Endothelial cell of umbilical vein (primary cell): ENCODE measurements at regions not wholly inside any gene's neighbourhood (a gene's known extent, or its start where the extent isn't known, plus 50 kb on each side); places are given as distances from the start of the nearest gene placed in this dataset.

Source experiments
- BruUV-seq: library from RNA; stranded (reverse); fragments of 400-500 nt; replicated peaks from 2 replicates; lab custom pipeline; 2021; lab: Mats Ljungman, UMichigan
- CTCF ChIA-PET: fragments of 300-600, 350-600 bp; sonication (Branson Sonifier 250); formaldehyde crosslinking; loops from one replicate; lab custom pipeline; 2021; ENCODE audit warnings: antibody characterized with exemption, inconsistent platforms; lab: Charles Lee
- POLR2A ChIA-PET: fragments of 300-600, 350-600 bp; sonication (Branson Sonifier 250); formaldehyde crosslinking; loops from one replicate; lab custom pipeline; 2021; ENCODE audit warnings: antibody characterized with exemption, inconsistent platforms; lab: Charles Lee
- DNase-seq: peaks from one replicate; pipeline ENCODE4 v3.0.0-alpha.2; 2011; ENCODE audit warnings: low read depth, low spot score
- FAIRE-seq: peaks from 2 replicates; lab custom pipeline; 2011; peaks lifted over from hg19 to GRCh38; lab: Jason Lieb, UNC
- H2AFZ ChIP-seq: 2 replicates; pipeline ENCODE4 v1.6.0; 2012; ENCODE audit warnings: low read depth, low read length, control low read depth, inconsistent platforms
- H3K27ac ChIP-seq: 2 replicates; pipeline ENCODE4 v1.5.1; 2011; ENCODE audit warnings: low read depth, mild to moderate bottlenecking, control low read depth, low read length, moderate library complexity; ENCODE audit not compliant: insufficient read depth
- H3K27me3 ChIP-seq, 2 experiments: 2 replicates each; pipeline versions ENCODE4 v1.6.0 to v1.6.1; 2011; ENCODE audit warnings: low read length in 2 of 2, mixed read lengths in 1 of 2; ENCODE audit not compliant: control insufficient read depth in 2 of 2, insufficient read depth in 2 of 2
- H3K36me3 ChIP-seq, 2 experiments: 2 replicates in 1 of 2; 3 replicates in 1 of 2; pipeline ENCODE4 v1.5.1; 2011; ENCODE audit warnings: low read length in 2 of 2, mild to moderate bottlenecking in 1 of 2, moderate library complexity in 1 of 2; ENCODE audit not compliant: control insufficient read depth in 2 of 2, insufficient read depth in 2 of 2; ENCODE audit errors: extremely low read depth in 1 of 2
- H3K4me1 ChIP-seq: 3 replicates; pipeline ENCODE4 v1.5.1; 2011; ENCODE audit warnings: mild to moderate bottlenecking, low read length; ENCODE audit not compliant: control insufficient read depth, insufficient read depth; ENCODE audit errors: extremely low read depth
- H3K4me2 ChIP-seq: 2 replicates; pipeline ENCODE4 v1.6.1; 2011; ENCODE audit warnings: low read length, control low read depth, mixed read lengths; ENCODE audit not compliant: insufficient read depth
- H3K4me3 ChIP-seq, 3 experiments: fragments of 200-600 bp in 1 of 3; sonication (generic), shearing (Covaris generic) in 1 of 3; replicated peaks in 1 of 3; 2 replicates each; pipeline ENCODE4 v1.5.1; 2011 to 2016; ENCODE audit warnings: control low read depth in 3 of 3, low read length in 3 of 3, mild to moderate bottlenecking in 2 of 3, inconsistent platforms in 1 of 3, low read depth in 1 of 3, moderate library complexity in 1 of 3; ENCODE audit not compliant: insufficient read depth in 1 of 3
- H3K79me2 ChIP-seq: 2 replicates; pipeline ENCODE4 v1.6.0; 2012; ENCODE audit warnings: low read length, inconsistent platforms; ENCODE audit not compliant: control insufficient read depth, insufficient read depth
- H3K9ac ChIP-seq: replicated peaks from 2 replicates; pipeline ENCODE3; 2011; ENCODE audit warnings: low read length, control low read depth; ENCODE audit not compliant: insufficient read depth; ENCODE audit errors: extremely low read depth
- H3K9me1 ChIP-seq: replicated peaks from 3 replicates; pipeline ENCODE4 v1.6.0; 2011; ENCODE audit warnings: mild to moderate bottlenecking, low read length; ENCODE audit not compliant: control insufficient read depth, insufficient read depth; ENCODE audit errors: extremely low read depth
- H3K9me3 ChIP-seq: replicated peaks from 2 replicates; pipeline ENCODE4 v1.5.1; 2012; ENCODE audit warnings: low read length, inconsistent platforms; ENCODE audit not compliant: control insufficient read depth, insufficient read depth
- H4K20me1 ChIP-seq: replicated peaks from 2 replicates; pipeline ENCODE3; 2011; ENCODE audit warnings: mild to moderate bottlenecking, low read length; ENCODE audit not compliant: control insufficient read depth, insufficient read depth; ENCODE audit errors: extremely low read depth
- CTCF ChIP-seq, 2 donors: IDR thresholded peaks; 1 replicate in 1 of 2; 2 replicates in 1 of 2; pipeline ENCODE4 v1.5.1; 2011; ENCODE audit warnings: low read length in 2 of 2, mild to moderate bottlenecking in 2 of 2, moderate library complexity in 2 of 2, control low read depth in 1 of 2, inconsistent platforms in 1 of 2, low read depth in 1 of 2; ENCODE audit not compliant: insufficient read depth in 1 of 2; ENCODE audit errors: extremely low read depth in 1 of 2
- EZH2 ChIP-seq: IDR thresholded peaks from 2 replicates; pipeline ENCODE4 v1.6.1; 2012; ENCODE audit warnings: borderline replicate concordance, low read depth, mild to moderate bottlenecking, moderate library complexity, low read length, inconsistent platforms; ENCODE audit not compliant: severe bottlenecking
- FOS ChIP-seq: IDR thresholded peaks from 2 replicates; pipeline ENCODE4 v1.6.1; 2011; ENCODE audit warnings: mild to moderate bottlenecking, low read length, moderate library complexity, borderline replicate concordance; ENCODE audit not compliant: insufficient read depth
- GATA2 ChIP-seq: IDR thresholded peaks from 2 replicates; pipeline ENCODE4 v1.7.0; 2011; ENCODE audit warnings: low read depth, mild to moderate bottlenecking, moderate library complexity, mixed read lengths, low read length; ENCODE audit not compliant: insufficient read length, insufficient read depth
- JUN ChIP-seq: IDR thresholded peaks from 2 replicates; pipeline ENCODE4 v1.6.1; 2011; ENCODE audit warnings: borderline replicate concordance, low read depth; ENCODE audit not compliant: insufficient read length, insufficient read depth
- MAX ChIP-seq: IDR thresholded peaks from 2 replicates; pipeline ENCODE4 v1.6.1; 2011; ENCODE audit not compliant: insufficient read depth, insufficient read length
- MYC ChIP-seq: IDR thresholded peaks from one replicate; pipeline ENCODE4 v1.6.1; 2011; ENCODE audit warnings: mild to moderate bottlenecking, low read depth, low read length
- POLR2A ChIP-seq: IDR thresholded peaks from 2 replicates; pipeline ENCODE4 v1.6.1; 2012; ENCODE audit warnings: low read depth, mild to moderate bottlenecking, control low read depth, low read length
- POLR2AphosphoS5 ChIP-seq: IDR thresholded peaks from 2 replicates; pipeline ENCODE4 v1.6.1; 2012; ENCODE audit warnings: low read depth, mild to moderate bottlenecking, control low read depth, low read length, moderate library complexity; ENCODE audit not compliant: insufficient read depth
- dilution Hi-C: fragments of 300-500 bp; cut with MboI; formaldehyde crosslinking; loops from one replicate; pipeline ENCODE4 v1.15.0; 2019; ENCODE audit warnings: low sequenced_read_pairs; ENCODE audit not compliant: extremely low pct_ligation_motif_present
- intact Hi-C: fragments of 100-400 bp; cut with micrococcal nuclease; formaldehyde crosslinking; loops from one replicate; pipeline ENCODE4 v1.10.0; 2022

GRCh38 chr1:68785328-68785727 lies 288.4 kb upstream of the DEPDC1 start:
- Histone ChIP-seq H2AFZ (no peak overlapping the region), H3K9ac (no peak overlapping the region), H3K4me2 (no peak overlapping the region), H3K27me3 (no peaks in the 10 kb centered on the region), H3K9me3 (no peaks in the 10 kb centered on the region), H3K79me2 (no peaks in the 10 kb centered on the region), H3K9me1 (no peaks in the 10 kb centered on the region), H3K4me3 (no peak overlapping the region), H4K20me1 (no peaks in the 10 kb centered on the region), H3K27ac (no peak overlapping the region), H3K4me1 (no peaks in the 10 kb centered on the region), H3K36me3 (no peaks in the 10 kb centered on the region)
- dilution Hi-C loops = no loop called here
- FAIRE-seq (no peak), DNase-seq (no peak)
- no TSS peak for BruUV-seq
- intact Hi-C loops = no loop called here
- no peak for TF ChIP-seq FOS
- no peak for TF ChIP-seq EZH2
- no peak for TF ChIP-seq GATA2
- no peak for TF ChIP-seq MAX
- TF ChIP-seq POLR2A = no peak
- TF ChIP-seq CTCF (IDR thresholded peaks at IDR 0.05; ENCODE audit: extremely low read depth in 1 of 2, insufficient read depth in 1 of 2, low read depth in 1 of 2, low read length in 2 of 2) = no peak
- no peak for TF ChIP-seq MYC
- no peak for TF ChIP-seq POLR2AphosphoS5
- TF ChIP-seq JUN = no peak
- POLR2A ChIA-PET = no interaction called here
- CTCF ChIA-PET = interaction anchor here (0.7 kb wide), 1 partner anchor 897 kb away, joined by 3 read pairs; no protein-coding TSS in a partner anchor
